ENCODE measurements at regions not wholly inside any gene's neighbourhood (a gene's known extent, or its start where the extent isn't known, plus 50 kb on each side); places are given as distances from the start of the nearest gene placed in this dataset.

DNA sequence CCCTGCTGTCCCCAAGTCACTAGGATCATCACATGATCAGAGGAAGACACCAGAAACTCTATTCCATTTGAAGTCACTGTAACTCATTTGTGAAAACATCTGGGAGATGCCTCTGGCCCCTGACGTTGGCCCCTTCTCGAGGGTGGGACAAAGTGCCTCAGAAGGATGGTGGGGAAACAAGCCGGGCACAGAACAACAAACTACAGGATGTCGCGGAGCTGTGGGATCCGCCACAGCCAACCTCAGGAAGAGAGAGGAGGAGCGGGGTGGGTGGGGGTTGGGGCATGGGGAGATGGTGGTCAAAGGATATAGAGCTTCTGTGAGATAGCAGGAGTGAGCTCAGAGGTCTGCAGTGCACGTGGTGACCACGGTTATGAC lies 265.6 kb upstream of the TCERG1L start:
- TF ChIP-seq, protein P1, sequence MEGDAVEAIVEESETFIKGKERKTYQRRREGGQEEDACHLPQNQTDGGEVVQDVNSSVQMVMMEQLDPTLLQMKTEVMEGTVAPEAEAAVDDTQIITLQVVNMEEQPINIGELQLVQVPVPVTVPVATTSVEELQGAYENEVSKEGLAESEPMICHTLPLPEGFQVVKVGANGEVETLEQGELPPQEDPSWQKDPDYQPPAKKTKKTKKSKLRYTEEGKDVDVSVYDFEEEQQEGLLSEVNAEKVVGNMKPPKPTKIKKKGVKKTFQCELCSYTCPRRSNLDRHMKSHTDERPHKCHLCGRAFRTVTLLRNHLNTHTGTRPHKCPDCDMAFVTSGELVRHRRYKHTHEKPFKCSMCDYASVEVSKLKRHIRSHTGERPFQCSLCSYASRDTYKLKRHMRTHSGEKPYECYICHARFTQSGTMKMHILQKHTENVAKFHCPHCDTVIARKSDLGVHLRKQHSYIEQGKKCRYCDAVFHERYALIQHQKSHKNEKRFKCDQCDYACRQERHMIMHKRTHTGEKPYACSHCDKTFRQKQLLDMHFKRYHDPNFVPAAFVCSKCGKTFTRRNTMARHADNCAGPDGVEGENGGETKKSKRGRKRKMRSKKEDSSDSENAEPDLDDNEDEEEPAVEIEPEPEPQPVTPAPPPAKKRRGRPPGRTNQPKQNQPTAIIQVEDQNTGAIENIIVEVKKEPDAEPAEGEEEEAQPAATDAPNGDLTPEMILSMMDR (IDR thresholded peaks at IDR 0.05) = no peak
- H3K27ac Mint-ChIP-seq = no peak overlapping the region

GRCh38 chr10:131577786-131578471 lies 266.4 kb upstream of the TCERG1L start:
- H3K36me3 Mint-ChIP-seq (ENCODE audit: low read depth) = no peaks in the 10 kb centered on the region
- no peaks in the 10 kb centered on the region for H3K27me3 Mint-ChIP-seq (ENCODE audit: insufficient read depth)
- no peak overlapping the region for H3K27ac Mint-ChIP-seq
- TF ChIP-seq, protein P1 (IDR thresholded peaks at IDR 0.05) = no peak
- H3K4me3 Mint-ChIP-seq = no peak overlapping the region
- peaks cover 67% of the 10 kb centered on the region for H3K9me3 Mint-ChIP-seq
- DNase-seq = no peak
- no peaks in the 10 kb centered on the region for H3K4me1 Mint-ChIP-seq (ENCODE audit: low read depth)

More for the DNA sequence above, 265.6 kb upstream of the TCERG1L start:
- no peak overlapping the region for H3K4me3 Mint-ChIP-seq
- no peak for DNase-seq
- peaks cover 65% of the 10 kb centered on the region for H3K9me3 Mint-ChIP-seq
- H3K4me1 Mint-ChIP-seq (ENCODE audit: low read depth) = no peaks in the 10 kb centered on the region
- no peaks in the 10 kb centered on the region for H3K27me3 Mint-ChIP-seq (ENCODE audit: insufficient read depth)
- H3K36me3 Mint-ChIP-seq (ENCODE audit: low read depth) = no peaks in the 10 kb centered on the region

DNA sequence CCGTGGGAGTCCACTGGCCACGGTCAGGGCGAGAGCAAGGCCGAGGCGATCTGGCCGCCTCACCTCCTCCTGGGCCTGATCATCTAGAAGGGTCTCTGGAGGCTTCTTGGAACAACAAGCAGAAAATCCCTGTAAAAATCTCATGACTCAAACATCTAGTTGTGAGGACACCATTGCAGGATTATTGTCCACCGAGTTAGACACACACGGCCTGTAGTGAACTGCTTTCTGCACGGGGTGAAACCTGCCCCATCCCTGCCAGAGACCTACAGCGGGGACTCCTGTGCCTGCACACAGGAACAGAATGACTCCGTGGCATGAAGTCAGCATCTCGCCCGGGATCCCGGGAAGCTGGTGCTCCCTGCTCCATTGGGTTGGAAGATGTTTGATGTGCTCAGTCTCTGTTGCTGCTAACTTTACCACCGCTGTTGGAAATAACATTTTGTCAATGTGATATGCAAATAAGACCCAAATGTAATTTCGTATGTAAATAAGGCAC lies 267.0 kb upstream of the TCERG1L start:
- H3K27me3 Mint-ChIP-seq (ENCODE audit: insufficient read depth) = no peaks in the 10 kb centered on the region
- TF ChIP-seq, protein P1 (IDR thresholded peaks at IDR 0.05) = no peak
- no peak overlapping the region for H3K4me3 Mint-ChIP-seq

DNA sequence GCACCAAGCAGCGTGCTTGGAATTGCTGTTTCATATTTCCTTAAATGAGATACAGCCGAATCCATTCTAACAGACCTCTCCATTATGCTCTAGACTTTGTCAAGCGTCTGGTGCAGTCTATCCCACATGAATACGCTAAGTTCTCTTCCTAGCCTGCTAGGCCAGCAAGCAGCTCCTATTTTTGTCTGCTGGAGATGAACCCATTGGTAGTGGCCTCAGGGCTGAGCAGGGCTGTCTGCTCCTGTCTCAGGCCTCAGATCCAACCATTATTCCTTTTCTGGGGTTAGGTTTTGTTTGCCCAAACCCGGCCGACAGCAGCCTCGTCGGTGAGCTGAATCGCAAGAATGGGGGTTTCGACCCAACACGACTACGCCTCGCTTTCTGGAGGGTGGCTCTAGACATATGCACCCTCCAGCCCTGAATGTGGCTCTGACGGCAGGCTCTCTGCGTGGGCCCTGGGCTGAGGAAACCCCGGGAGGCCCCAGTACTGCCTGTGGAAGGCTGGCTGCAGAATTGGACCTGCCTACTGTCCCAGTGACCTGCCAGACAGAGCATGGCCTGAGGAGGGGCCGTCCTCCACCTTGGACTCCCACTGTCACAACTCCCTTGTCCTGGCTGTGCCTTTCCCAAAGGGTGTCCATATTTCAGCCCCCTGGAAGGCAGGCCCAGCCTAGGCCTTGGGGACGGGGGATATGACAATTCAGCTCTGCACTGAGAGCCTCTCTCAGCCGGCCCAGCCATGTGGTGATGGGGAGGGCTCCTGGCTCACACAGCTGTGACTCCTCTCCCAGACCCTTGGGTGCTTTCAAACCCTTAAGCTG lies 267.9 kb upstream of the TCERG1L start:
- H3K27me3 Mint-ChIP-seq (ENCODE audit: insufficient read depth) = no peaks in the 10 kb centered on the region
- peaks cover 71% of the 10 kb centered on the region for H3K9me3 Mint-ChIP-seq
- no peak overlapping the region for H3K27ac Mint-ChIP-seq
- no peak for DNase-seq
- H3K4me3 Mint-ChIP-seq = no peak overlapping the region
- no peaks in the 10 kb centered on the region for H3K4me1 Mint-ChIP-seq (ENCODE audit: low read depth)
- no peaks in the 10 kb centered on the region for H3K36me3 Mint-ChIP-seq (ENCODE audit: low read depth)
- TF ChIP-seq, protein P1 (IDR thresholded peaks at IDR 0.05) = no peak

More for the DNA sequence above, 267.0 kb upstream of the TCERG1L start:
- no peak overlapping the region for H3K27ac Mint-ChIP-seq
- H3K4me1 Mint-ChIP-seq (ENCODE audit: low read depth) = no peaks in the 10 kb centered on the region
- no peaks in the 10 kb centered on the region for H3K36me3 Mint-ChIP-seq (ENCODE audit: low read depth)
- no peak for DNase-seq
- peaks cover 71% of the 10 kb centered on the region for H3K9me3 Mint-ChIP-seq

- Mint-ChIP-seq H3K27ac (no peak overlapping the region), H3K4me3 (no peak overlapping the region), H3K27me3 (ENCODE audit: insufficient read depth) (no peaks in the 10 kb centered on the region), H3K9me3 (peaks cover 71% of the 10 kb centered on the region), H3K4me1 (ENCODE audit: low read depth) (no peaks in the 10 kb centered on the region), H3K36me3 (ENCODE audit: low read depth) (no peaks in the 10 kb centered on the region)
- TF ChIP-seq, protein P1 (IDR thresholded peaks at IDR 0.05) = no peak
- DNase-seq = no peak
Observed at GRCh38 chr10:131580076-131580652, 268.6 kb upstream of the TCERG1L start.
